Skeletal muscle tissue (tissue), 3 donors: ENCODE measurements at regions not wholly inside any gene's neighbourhood (a gene's known extent, or its start where the extent isn't known, plus 50 kb on each side); places are given as distances from the start of the nearest gene placed in this dataset.

Source experiments
- H3K27ac ChIP-seq: one replicate; pipeline ENCODE4 v1.7.0; 2013; ENCODE audit warnings: mild to moderate bottlenecking, low read depth, low read length, inconsistent platforms
- H3K27me3 ChIP-seq, 3 donors: one replicate each; pipeline ENCODE4 v1.7.0; 2013; ENCODE audit warnings: low read length in 3 of 3; ENCODE audit not compliant: control insufficient read depth in 3 of 3, insufficient read depth in 3 of 3
- H3K36me3 ChIP-seq, 3 donors: one replicate each; pipeline ENCODE4 v1.7.0; 2013; ENCODE audit warnings: low read length in 3 of 3; ENCODE audit not compliant: control insufficient read depth in 3 of 3, insufficient read depth in 3 of 3
- H3K4me1 ChIP-seq, 3 donors: one replicate each; pipeline ENCODE4 v1.7.0; 2013; ENCODE audit warnings: low read length in 3 of 3, mild to moderate bottlenecking in 3 of 3; ENCODE audit not compliant: control insufficient read depth in 3 of 3, insufficient read depth in 3 of 3
- H3K4me3 ChIP-seq, 3 donors: one replicate each; pipeline ENCODE4 v1.7.0; 2013; ENCODE audit warnings: low read length in 3 of 3
- H3K9ac ChIP-seq, 3 donors: one replicate each; pipeline ENCODE4 v1.7.0; 2013; ENCODE audit warnings: low read length in 3 of 3, mild to moderate bottlenecking in 3 of 3, moderate library complexity in 2 of 3, low read depth in 1 of 3
- H3K9me3 ChIP-seq, 3 donors: one replicate each; pipeline ENCODE4 v1.7.0; 2013; ENCODE audit warnings: low read length in 3 of 3; ENCODE audit not compliant: control insufficient read depth in 3 of 3
- donor health status: Osteomylitis.

DNA sequence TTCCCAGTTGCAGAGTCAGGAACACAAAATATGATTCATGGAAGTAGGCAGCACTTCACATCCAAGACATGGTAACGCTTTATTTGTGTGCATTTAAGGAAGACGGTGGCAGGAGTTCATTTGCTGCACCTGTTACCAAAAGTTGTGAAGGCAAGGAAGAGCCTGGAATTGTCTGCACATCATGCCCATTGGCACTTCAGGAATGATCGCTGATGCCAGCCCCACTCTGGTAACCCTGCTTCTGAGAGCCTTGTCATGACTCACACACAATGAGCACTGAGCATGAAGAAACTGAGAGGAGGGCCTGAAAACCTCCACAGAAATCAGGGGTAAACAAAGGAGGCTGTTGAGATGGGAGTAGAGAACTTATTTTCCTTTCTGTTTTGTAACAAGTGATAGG, 181.1 kb downstream of the RPS12 start:
- Histone ChIP-seq H3K27ac (peak overlapping the region; percentile 38), H3K4me1 (peaks cover 0 to 9% (median 7%) of the 10 kb centered on the region in 3 donors), H3K9ac (no peak overlapping the region), H3K36me3 (no peaks in the 10 kb centered on the region), H3K9me3 (no peaks in the 10 kb centered on the region), H3K27me3 (no peaks in the 10 kb centered on the region), H3K4me3 (peak overlapping the region in 1 of 3 donors; percentile 40)

DNA sequence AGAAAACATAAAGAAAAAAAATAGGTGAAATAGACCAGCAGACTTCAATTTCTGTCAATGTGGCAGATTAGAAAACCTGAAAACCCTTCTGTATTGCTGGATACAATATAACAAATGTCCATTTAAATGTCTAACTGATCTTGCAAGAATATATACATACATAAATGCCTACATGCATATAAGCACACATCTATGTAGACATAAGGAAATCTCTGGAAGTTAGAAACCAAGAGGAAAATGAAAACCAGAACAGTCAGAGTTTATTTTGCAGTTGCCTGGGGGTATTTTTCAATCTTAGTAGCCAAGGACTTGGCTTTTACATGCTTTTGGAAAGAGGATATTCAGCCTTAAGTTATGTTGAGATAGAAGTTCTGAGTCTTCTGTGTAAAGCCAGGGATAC, 184.0 kb downstream of the RPS12 start:
- Histone ChIP-seq H3K4me3 (no peak overlapping the region), H3K9me3 (no peaks in the 10 kb centered on the region), H3K4me1 (peaks cover 0 to 9% (median 7%) of the 10 kb centered on the region in 3 donors), H3K27me3 (no peaks in the 10 kb centered on the region), H3K27ac (no peak overlapping the region), H3K9ac (no peak overlapping the region), H3K36me3 (no peaks in the 10 kb centered on the region)

DNA sequence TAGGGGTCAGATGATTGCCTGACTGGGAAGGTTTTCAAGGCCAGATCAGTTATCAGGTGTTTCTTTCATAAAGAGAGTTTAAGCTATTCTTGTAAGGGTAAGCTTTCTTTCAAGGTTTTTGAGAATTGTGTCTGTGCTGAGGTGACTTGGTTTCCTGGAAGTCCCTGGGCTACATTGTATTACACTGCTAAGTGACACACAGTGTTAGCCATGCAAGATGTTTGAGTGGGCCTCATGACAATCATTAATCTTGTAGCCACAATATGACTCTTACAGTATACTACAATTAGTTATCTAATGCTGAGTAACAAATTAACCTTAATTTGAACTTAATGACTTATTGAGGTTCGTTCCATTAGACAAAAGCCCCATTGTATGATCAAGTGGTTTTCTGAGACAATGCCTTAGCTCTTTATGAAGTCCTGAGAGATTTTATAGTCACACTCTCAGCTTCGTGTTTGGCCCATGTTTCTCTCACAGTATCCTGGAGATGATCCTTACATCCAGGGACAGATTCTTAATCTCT, 186.7 kb downstream of the RPS12 start:
- Histone ChIP-seq H3K9me3 (no peaks in the 10 kb centered on the region), H3K4me1 (peaks cover 0 to 1% (median 1%) of the 10 kb centered on the region in 3 donors), H3K9ac (no peak overlapping the region), H3K27ac (no peak overlapping the region), H3K27me3 (no peaks in the 10 kb centered on the region), H3K36me3 (no peaks in the 10 kb centered on the region), H3K4me3 (no peak overlapping the region)

DNA sequence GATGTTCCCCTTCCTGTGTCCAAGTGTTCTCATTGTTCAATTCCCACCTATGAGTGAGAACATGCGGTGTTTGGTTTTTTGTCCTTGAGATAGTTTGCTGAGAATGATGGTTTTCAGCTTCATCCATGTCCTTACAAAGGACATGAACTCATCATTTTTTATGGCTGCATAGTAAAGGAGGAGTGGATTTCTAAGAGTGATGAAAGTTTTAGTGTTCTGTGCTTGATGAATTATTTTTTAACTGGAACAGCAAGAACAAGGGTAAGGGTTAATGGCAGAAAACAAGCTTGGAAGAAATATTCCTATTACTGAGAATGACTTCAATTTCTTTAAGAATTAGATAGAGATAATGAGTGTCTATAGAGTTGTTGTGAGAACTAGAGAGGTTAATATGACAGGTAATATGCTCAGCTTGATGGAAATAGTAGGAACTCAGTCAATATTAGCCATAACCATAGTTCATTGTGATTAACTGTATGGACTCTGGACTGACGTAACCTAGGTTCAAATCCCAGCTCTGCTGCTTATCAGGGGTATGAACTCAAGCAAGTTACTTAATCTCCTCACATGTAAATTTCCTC, 190.0 kb downstream of the RPS12 start:
- no peaks in the 10 kb centered on the region for H3K36me3 ChIP-seq
- H3K27ac ChIP-seq = no peak overlapping the region

DNA sequence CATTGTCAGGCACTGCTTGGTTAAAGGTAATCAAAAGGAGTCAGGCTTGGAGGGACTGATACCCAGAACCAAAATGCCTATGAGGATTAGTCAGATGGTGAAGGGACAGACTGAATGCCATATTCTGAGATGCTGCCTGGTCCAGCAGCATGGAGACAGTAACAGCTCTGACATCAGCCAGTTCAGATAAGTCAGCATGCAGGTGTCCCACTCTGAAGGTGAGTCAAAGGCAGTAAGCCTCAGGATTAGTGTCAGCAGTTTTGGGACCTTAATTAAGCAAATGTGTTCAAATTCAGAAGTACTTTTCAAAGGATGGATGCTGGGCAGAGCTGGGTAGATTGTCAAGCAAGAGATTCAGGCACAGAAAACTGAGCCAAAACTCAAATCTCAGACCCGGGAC, 198.4 kb downstream of the RPS12 start:
- Histone ChIP-seq H3K9ac (no peak overlapping the region), H3K27ac (no peak overlapping the region), H3K4me1 (no peaks in the 10 kb centered on the region), H3K9me3 (no peaks in the 10 kb centered on the region), H3K4me3 (no peak overlapping the region), H3K27me3 (no peaks in the 10 kb centered on the region), H3K36me3 (no peaks in the 10 kb centered on the region)

More for the DNA sequence above, 190.0 kb downstream of the RPS12 start:
- Histone ChIP-seq H3K9me3 (no peaks in the 10 kb centered on the region), H3K27me3 (no peaks in the 10 kb centered on the region), H3K4me1 (no peaks in the 10 kb centered on the region), H3K4me3 (no peak overlapping the region), H3K9ac (no peak overlapping the region)

DNA sequence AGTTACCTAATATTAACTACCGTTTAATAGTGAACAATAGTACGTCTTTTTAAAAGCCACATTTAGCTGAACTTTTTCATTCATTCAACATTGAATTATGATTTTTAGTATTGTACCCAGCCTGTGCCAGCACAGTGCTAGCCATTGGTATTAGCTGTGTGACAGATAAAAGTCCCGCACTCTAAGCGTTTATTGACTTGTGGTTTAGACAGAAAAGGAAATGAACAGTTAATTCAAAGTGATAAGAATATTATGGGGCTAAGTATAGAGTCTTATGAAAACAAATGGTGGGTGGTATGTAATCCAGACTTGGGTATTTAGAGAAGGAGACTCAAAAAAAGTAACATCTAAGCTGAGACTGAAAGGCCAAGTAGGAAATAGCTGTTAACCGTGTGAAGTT, 202.3 kb downstream of the RPS12 start:
- no peaks in the 10 kb centered on the region for H3K9me3 ChIP-seq
- no peak overlapping the region for H3K27ac ChIP-seq
- no peaks in the 10 kb centered on the region for H3K36me3 ChIP-seq
- no peak overlapping the region for H3K9ac ChIP-seq
- no peak overlapping the region for H3K4me3 ChIP-seq
- H3K27me3 ChIP-seq = no peaks in the 10 kb centered on the region
- H3K4me1 ChIP-seq = no peaks in the 10 kb centered on the region

DNA sequence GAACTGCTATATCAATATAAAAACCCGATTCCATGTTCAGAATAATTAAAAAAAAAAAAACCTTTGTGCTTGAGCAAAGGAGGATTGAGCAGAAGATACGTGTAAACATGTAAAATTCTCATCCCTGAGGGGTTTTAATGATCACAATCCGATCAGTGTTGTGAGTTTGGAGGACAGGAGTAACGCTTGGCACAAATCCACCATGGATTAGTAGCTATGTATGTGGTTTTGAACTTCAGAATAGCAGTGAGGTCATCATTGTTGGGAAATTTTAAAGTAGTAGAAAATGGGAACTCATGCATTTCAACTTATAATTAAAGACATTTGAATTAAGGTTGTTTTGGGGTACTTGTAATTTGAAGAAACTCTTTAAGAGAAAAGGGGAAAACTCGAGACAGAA, 203.2 kb downstream of the RPS12 start:
- H3K27ac ChIP-seq = no peak overlapping the region
- H3K9ac ChIP-seq = no peak overlapping the region
- no peak overlapping the region for H3K4me3 ChIP-seq
- no peaks in the 10 kb centered on the region for H3K27me3 ChIP-seq
- H3K9me3 ChIP-seq = no peaks in the 10 kb centered on the region
- H3K4me1 ChIP-seq = no peaks in the 10 kb centered on the region
- no peaks in the 10 kb centered on the region for H3K36me3 ChIP-seq

DNA sequence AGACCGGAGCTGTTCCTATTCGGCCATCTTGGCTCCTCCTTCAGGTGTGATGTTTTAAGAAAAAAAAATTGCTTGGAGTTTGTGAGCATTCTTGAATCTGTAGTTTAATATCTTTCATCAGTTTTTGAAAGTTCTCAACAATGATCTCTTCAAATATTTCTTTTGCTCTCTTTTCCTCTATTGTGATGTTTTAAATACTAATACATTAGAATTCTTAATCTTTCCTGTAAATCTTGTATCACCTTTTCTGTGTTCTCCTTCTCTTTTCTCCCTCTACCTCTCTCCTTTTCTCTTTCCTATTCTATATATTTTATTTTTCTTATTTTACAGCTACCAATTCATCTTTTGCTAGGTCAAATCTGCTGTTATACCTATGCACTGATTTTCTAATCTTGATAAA, 212.3 kb downstream of the RPS12 start:
- no peaks in the 10 kb centered on the region for H3K4me1 ChIP-seq
- H3K9me3 ChIP-seq = no peaks in the 10 kb centered on the region
- H3K27ac ChIP-seq = no peak overlapping the region
- no peak overlapping the region for H3K4me3 ChIP-seq
- H3K36me3 ChIP-seq = no peaks in the 10 kb centered on the region
- H3K27me3 ChIP-seq = no peaks in the 10 kb centered on the region
- H3K9ac ChIP-seq = no peak overlapping the region

DNA sequence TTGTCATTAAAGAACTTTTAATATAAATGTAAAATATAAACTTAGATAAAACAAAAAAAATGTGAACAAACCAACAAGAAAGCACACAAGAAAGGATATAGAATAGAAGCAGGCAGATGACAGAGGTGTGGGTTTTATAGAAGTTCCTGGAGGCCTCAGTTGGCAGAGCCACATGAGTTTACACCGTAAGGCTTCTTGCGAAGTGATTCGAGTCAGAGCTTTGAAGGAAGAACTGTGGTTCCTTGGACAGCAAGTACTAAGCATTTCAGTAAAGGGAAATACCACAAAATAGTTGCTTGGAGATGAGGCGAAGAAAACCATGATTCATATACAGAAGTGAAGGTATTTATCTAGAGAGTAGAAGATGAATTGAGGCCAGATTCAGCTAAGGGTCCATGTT, 207.9 kb upstream of the EYA4 start:
- no peak overlapping the region for H3K4me3 ChIP-seq
- H3K4me1 ChIP-seq = no peaks in the 10 kb centered on the region
- H3K27ac ChIP-seq = no peak overlapping the region
- no peaks in the 10 kb centered on the region for H3K36me3 ChIP-seq
- H3K27me3 ChIP-seq = no peaks in the 10 kb centered on the region
- no peaks in the 10 kb centered on the region for H3K9me3 ChIP-seq
- no peak overlapping the region for H3K9ac ChIP-seq

DNA sequence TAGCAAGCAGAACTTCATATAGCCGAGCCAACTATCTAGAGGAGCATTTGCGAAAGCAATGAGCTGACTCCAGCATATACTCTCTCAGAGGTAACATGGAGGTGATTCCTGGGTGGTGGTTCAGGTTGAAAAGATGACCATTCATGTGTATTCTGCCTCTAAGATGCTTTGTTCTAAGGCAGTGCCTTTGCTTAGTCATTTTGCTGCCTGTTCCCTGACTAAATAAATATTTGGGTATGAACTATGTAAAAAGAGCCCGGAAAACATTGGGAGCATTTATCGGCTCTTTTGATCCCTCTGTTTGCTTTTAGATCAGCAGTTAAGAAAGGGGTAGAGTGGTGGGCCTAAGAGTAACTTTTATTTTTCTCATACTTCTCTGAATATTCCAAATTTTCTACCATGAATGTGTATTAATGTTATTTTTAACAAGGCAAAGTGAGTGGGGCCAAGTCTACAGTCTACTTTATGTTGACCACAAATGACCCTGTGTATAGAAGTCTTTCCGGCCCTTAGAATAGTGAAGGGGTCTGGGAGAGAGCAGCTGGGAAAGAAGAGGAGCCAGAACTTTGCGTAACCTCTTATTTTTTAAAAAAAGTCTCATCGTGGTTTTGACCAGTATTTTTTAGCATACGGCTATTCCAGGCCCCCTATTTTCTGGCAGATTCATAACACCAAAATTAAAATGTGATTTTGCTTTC, 206.5 kb upstream of the EYA4 start:
- Histone ChIP-seq H3K9ac (no peak overlapping the region), H3K4me3 (no peak overlapping the region), H3K4me1 (no peaks in the 10 kb centered on the region), H3K27me3 (no peaks in the 10 kb centered on the region), H3K36me3 (no peaks in the 10 kb centered on the region), H3K27ac (no peak overlapping the region), H3K9me3 (no peaks in the 10 kb centered on the region)
